NCI-H146 (cell line): ENCODE measurements at regions not wholly inside any gene's neighbourhood (a gene's known extent, or its start where the extent isn't known, plus 50 kb on each side); places are given as distances from the start of the nearest gene placed in this dataset.

Source experiments
- DNase-seq: peaks from one replicate; lab custom pipeline; 2025; lab: John Stamatoyannopoulos, UW

GRCh38 chr2:176502619-176503018 lies 233.4 kb downstream of the MTX2 start:
- DNase-seq: no peak

GRCh38 chr2:176503776-176504175 lies 234.5 kb downstream of the MTX2 start:
- DNase-seq: no peak

- no peak for DNase-seq
Measured at GRCh38 chr2:176504440-176504839, 235.2 kb downstream of the MTX2 start.

- no peak for DNase-seq
Measured at GRCh38 chr2:176507786-176508185, 238.5 kb downstream of the MTX2 start.

- no peak for DNase-seq
Measured at GRCh38 chr2:176508374-176508773, 239.1 kb downstream of the MTX2 start.

- no peak for DNase-seq
Measured at GRCh38 chr2:176508984-176509740, 239.9 kb downstream of the MTX2 start.

GRCh38 chr2:176514276-176514675 lies 245.0 kb downstream of the MTX2 start:
- DNase-seq: no peak

- DNase-seq: no peak
Measured at GRCh38 chr2:176514805-176515500, 245.7 kb downstream of the MTX2 start.

GRCh38 chr2:176516051-176516602 lies 246.9 kb downstream of the MTX2 start:
- DNase-seq: no peak

- DNase-seq: peak; percentile 50
Measured at GRCh38 chr2:176518823-176519222, 249.6 kb downstream of the MTX2 start.

- DNase-seq: no peak
Measured at GRCh38 chr2:176521878-176522670, 252.8 kb downstream of the MTX2 start.

- no peak for DNase-seq
Measured at GRCh38 chr2:176525086-176525485, 255.8 kb downstream of the MTX2 start.

- DNase-seq: no peak
Measured at GRCh38 chr2:176526995-176527901, 258.0 kb downstream of the MTX2 start.

GRCh38 chr2:176531608-176532007 lies 262.4 kb downstream of the MTX2 start:
- no peak for DNase-seq

- no peak for DNase-seq
Measured at GRCh38 chr2:176533505-176534193, 264.4 kb downstream of the MTX2 start.

GRCh38 chr2:176534798-176535466 lies 265.7 kb downstream of the MTX2 start:
- DNase-seq: peak; percentile 71

GRCh38 chr2:176535467-176536113 lies 266.3 kb downstream of the MTX2 start:
- no peak for DNase-seq

- peak; percentile 42 for DNase-seq
Measured at GRCh38 chr2:176536439-176537133, 267.3 kb downstream of the MTX2 start.

GRCh38 chr2:176537932-176538331 lies 268.7 kb downstream of the MTX2 start:
- DNase-seq: no peak
